ENCODE measurements at regions not wholly inside any gene's neighbourhood (a gene's known extent, or its start where the extent isn't known, plus 50 kb on each side); places are given as distances from the start of the nearest gene placed in this dataset.

- TF ChIP-seq CTCF (IDR thresholded peaks at IDR 0.05) (no peak), POLR2AphosphoS5 (IDR thresholded peaks at IDR 0.05) (no peak), POLR2A (IDR thresholded peaks at IDR 0.05) (no peak), EP300 (IDR thresholded peaks at IDR 0.05) (no peak)
Observed at GRCh38 chr7:124662372-124662771, 103.2 kb downstream of the GPR37 start.

Measured in suprapubic skin (tissue), 4 donors.